ENCODE measurements at regions not wholly inside any gene's neighbourhood (a gene's known extent, or its start where the extent isn't known, plus 50 kb on each side); places are given as distances from the start of the nearest gene placed in this dataset.

DNA sequence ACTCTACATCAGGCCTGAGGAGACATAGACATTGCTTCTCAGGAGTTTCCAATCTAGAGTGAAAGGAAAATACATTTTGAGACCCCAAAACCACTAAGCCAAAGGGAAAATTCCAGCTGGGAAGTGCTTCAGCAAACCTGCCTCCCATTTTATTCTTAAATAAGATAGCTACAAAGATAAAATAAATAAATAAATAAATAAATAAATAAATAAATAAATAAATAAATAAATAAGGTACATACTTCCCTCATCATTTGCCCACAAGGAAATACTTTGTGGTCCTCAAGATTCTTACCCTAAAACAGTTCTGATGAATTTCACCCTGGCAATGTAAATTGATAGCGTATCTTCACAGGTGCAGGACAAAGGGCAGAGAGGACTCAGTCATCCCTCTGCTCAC, 474.0 kb upstream of the ROBO1 start (continued):
- TF ChIP-seq ZBED1 (IDR thresholded peaks at IDR 0.05): no peak

- POLR2A ChIA-PET: no interaction called here
- in situ Hi-C loops (cut with MboI): no loop called here
- no peak for FAIRE-seq
These were observed 471.5 kb upstream of the ROBO1 start for GRCh38 chr3:80239301-80239700.

GRCh38 chr3:80238606-80239005, 470.8 kb upstream of the ROBO1 start:
- H3K27me3 ChIP-seq (ENCODE audit: control insufficient read depth in 2 of 2, insufficient read depth in 2 of 2, low read length in 2 of 2): no peaks in the 10 kb centered on the region
- no peak overlapping the region for H2AFZ ChIP-seq (ENCODE audit: low read depth, low read length)
- H3K79me2 ChIP-seq (ENCODE audit: control insufficient read depth, insufficient read depth, low read length): no peaks in the 10 kb centered on the region
- FAIRE-seq: no peak
- H3K4me2 ChIP-seq (ENCODE audit: insufficient read depth, low read length): no peak overlapping the region
- no peaks in the 10 kb centered on the region for H3K4me1 ChIP-seq (replicated peaks in 1 of 2; ENCODE audit: control insufficient read depth in 2 of 2, insufficient read depth in 2 of 2, low read length in 2 of 2)
- in situ Hi-C loops (cut with MboI): no loop called here
- DNase-seq (ENCODE audit: extremely low read depth in 1 of 4, low spot score in 3 of 4): no peak
- TF ChIP-seq ETS1 (conservative IDR thresholded peaks at IDR 0.05; ENCODE audit: control insufficient read depth, low read depth, low read length) (no peak), MTA3 (IDR thresholded peaks at IDR 0.05; ENCODE audit: borderline replicate concordance) (no peak), HMG20B (CRISPR knock-in tag; IDR thresholded peaks at IDR 0.05) (no peak), POU5F1 (IDR thresholded peaks at IDR 0.05; ENCODE audit: borderline replicate concordance, low read depth, low read length, partially characterized antibody) (no peak), ARHGAP35 (IDR thresholded peaks at IDR 0.05; ENCODE audit: partially characterized antibody) (no peak), ZFP1 (CRISPR knock-in tag; IDR thresholded peaks at IDR 0.05) (no peak), NFE2 (IDR thresholded peaks at IDR 0.05; ENCODE audit: low read depth) (no peak), RAD21 (CRISPR knock-in tag; conservative IDR thresholded peaks at IDR 0.05 in 1 of 2, IDR thresholded peaks at IDR 0.05 in 1 of 2) (no peak), HNRNPH1 (optimal IDR thresholded peaks at IDR 0.05; ENCODE audit: low read depth, low read length) (no peak)
- intact Hi-C loops (cut with micrococcal nuclease): no loop called here
- WGBS (ENCODE audit: insufficient coverage, low coverage, missing lambda C conversion rate): 0% methylated on average over 1 of the region's 1 CpG
- no TSS peak for BruUV-seq (replicated peaks)
- H4K20me1 ChIP-seq (replicated peaks; ENCODE audit: control insufficient read depth, insufficient read depth, low read length): no peaks in the 10 kb centered on the region
- no peak overlapping the region for H3K9ac ChIP-seq (ENCODE audit: insufficient read depth in 1 of 2, low read depth in 2 of 2, low read length in 2 of 2)
- H3K9me1 ChIP-seq (ENCODE audit: control insufficient read depth, insufficient read depth, low read length): no peaks in the 10 kb centered on the region
- ATAC-seq: no peak
- no peak overlapping the region for H3K4me3 ChIP-seq
- H3K9me3 ChIP-seq (replicated peaks; ENCODE audit: control insufficient read depth, insufficient read depth, low read depth, low read length): no peaks in the 10 kb centered on the region
- POLR2A ChIA-PET: no interaction called here
- no peaks in the 10 kb centered on the region for H3K36me3 ChIP-seq (ENCODE audit: control insufficient read depth, insufficient read depth, low read length)
- no peak overlapping the region for H3K27ac ChIP-seq (ENCODE audit: extremely low read depth, low read depth, low read length)
- CTCF ChIA-PET (ENCODE audit: low intra/inter-chr PET ratio): no interaction called here

More at GRCh38 chr3:80239301-80239700, 471.5 kb upstream of the ROBO1 start:
- no peaks in the 10 kb centered on the region for H3K4me1 ChIP-seq (replicated peaks in 1 of 2; ENCODE audit: control insufficient read depth in 2 of 2, insufficient read depth in 2 of 2, low read length in 2 of 2)
- ATAC-seq (no peak), DNase-seq (ENCODE audit: extremely low read depth in 1 of 4, low spot score in 3 of 4) (no peak)
- H3K27ac ChIP-seq (ENCODE audit: extremely low read depth, low read depth, low read length): no peak overlapping the region
- WGBS (ENCODE audit: insufficient coverage, low coverage, missing lambda C conversion rate): 0% methylated on average over 3 of the region's 3 CpGs
- no peak overlapping the region for H3K4me2 ChIP-seq (ENCODE audit: insufficient read depth, low read length)
- TF ChIP-seq TEAD2 (tag; IDR thresholded peaks at IDR 0.05): no peak
- no peak for TF ChIP-seq SRF (CRISPR knock-in tag; IDR thresholded peaks at IDR 0.05)
- TF ChIP-seq NR1H2 (CRISPR knock-in tag; IDR thresholded peaks at IDR 0.05): no peak
- TF ChIP-seq USF1 (CRISPR knock-in tag; IDR thresholded peaks at IDR 0.05): no peak
- no peak overlapping the region for H3K4me3 ChIP-seq
- CTCF ChIA-PET (ENCODE audit: low intra/inter-chr PET ratio): no interaction called here
- H3K27me3 ChIP-seq (ENCODE audit: control insufficient read depth in 2 of 2, insufficient read depth in 2 of 2, low read length in 2 of 2): no peaks in the 10 kb centered on the region
- no peaks in the 10 kb centered on the region for H3K9me1 ChIP-seq (ENCODE audit: control insufficient read depth, insufficient read depth, low read length)
- no peaks in the 10 kb centered on the region for H3K79me2 ChIP-seq (ENCODE audit: control insufficient read depth, insufficient read depth, low read length)
- intact Hi-C loops (cut with micrococcal nuclease): no loop called here
- H2AFZ ChIP-seq (ENCODE audit: low read depth, low read length): no peak overlapping the region
- H3K36me3 ChIP-seq (ENCODE audit: control insufficient read depth, insufficient read depth, low read length): no peaks in the 10 kb centered on the region
- no peak overlapping the region for H3K9ac ChIP-seq (ENCODE audit: insufficient read depth in 1 of 2, low read depth in 2 of 2, low read length in 2 of 2)
- no peaks in the 10 kb centered on the region for H4K20me1 ChIP-seq (replicated peaks; ENCODE audit: control insufficient read depth, insufficient read depth, low read length)
- no TSS peak for BruUV-seq (replicated peaks)
- no peaks in the 10 kb centered on the region for H3K9me3 ChIP-seq (replicated peaks; ENCODE audit: control insufficient read depth, insufficient read depth, low read depth, low read length)

All from K562 (cell line).